H1 (cell line): ENCODE measurements at regions not wholly inside any gene's neighbourhood (a gene's known extent, or its start where the extent isn't known, plus 50 kb on each side); places are given as distances from the start of the nearest gene placed in this dataset.

Source experiments
- CHD2 ChIP-seq: IDR thresholded peaks from 2 replicates; pipeline ENCODE4 v1.6.1; 2012; ENCODE audit warnings: low read length, improper control_type of control experiment
- POLR2AphosphoS5 ChIP-seq: IDR thresholded peaks from 2 replicates; pipeline ENCODE4 v1.6.1; 2011; ENCODE audit warnings: low read depth, low read length

DNA sequence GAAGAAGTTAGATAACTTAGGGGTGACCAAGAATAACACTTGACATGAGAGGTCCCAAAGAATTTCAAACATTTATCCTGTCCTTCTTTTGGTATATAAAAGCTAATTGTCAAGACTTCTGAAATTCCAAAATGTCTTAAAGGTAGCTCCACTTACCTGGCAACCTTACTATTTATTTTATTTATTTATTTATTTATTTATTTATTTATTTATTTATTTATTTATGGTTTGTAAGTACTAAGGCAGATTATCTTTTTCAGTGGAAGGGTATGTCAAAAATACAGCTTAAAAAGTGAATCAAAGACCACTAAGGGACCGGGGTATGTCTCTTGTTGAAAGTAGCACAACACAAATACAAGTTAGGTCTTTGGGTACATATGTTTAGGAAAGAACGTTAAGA lies 620.8 kb upstream of the B3GALT2 start (continued):
- TF ChIP-seq POLR2AphosphoS5 (no peak), CHD2 (no peak)
- TF ChIP-seq, all 59 proteins: peak for 0
